ENCODE measurements at regions not wholly inside any gene's neighbourhood (a gene's known extent, or its start where the extent isn't known, plus 50 kb on each side); places are given as distances from the start of the nearest gene placed in this dataset.

GRCh38 chr10:22853906-22854447 lies 73.9 kb upstream of the ARMC3 start:
- no peaks in the 10 kb centered on the region for H3K27me3 ChIP-seq
- H3K4me3 ChIP-seq = no peak overlapping the region
- H3K36me3 ChIP-seq = no peaks in the 10 kb centered on the region
- intact Hi-C loops (cut with DNase I) = no loop called here
- WGBS, 3 donors = 68 to 81% (median 71%) methylated on average over 5 of the region's 5 CpGs
- no peak for TF ChIP-seq EP300 (IDR thresholded peaks at IDR 0.05)
- TF ChIP-seq POLR2A (IDR thresholded peaks at IDR 0.05) = no peak
- no peak for TF ChIP-seq CTCF (IDR thresholded peaks at IDR 0.05)
- no peak for DNase-seq
- no peaks in the 10 kb centered on the region for H3K9me3 ChIP-seq
- H3K27ac ChIP-seq = no peak overlapping the region
- H3K4me1 ChIP-seq (ENCODE audit: insufficient read depth) = peaks cover 1% of the 10 kb centered on the region

GRCh38 chr10:22852712-22853353 lies 75.0 kb upstream of the ARMC3 start:
- no peaks in the 10 kb centered on the region for H3K36me3 ChIP-seq
- TF ChIP-seq POLR2A (IDR thresholded peaks at IDR 0.05) = no peak
- no peak for TF ChIP-seq EP300 (IDR thresholded peaks at IDR 0.05)
- no peak for TF ChIP-seq CTCF (IDR thresholded peaks at IDR 0.05)
- 65 to 83% (median 78%) methylated on average over 6 of the region's 6 CpGs for WGBS, 3 donors
- DNase-seq = no peak
- no peak overlapping the region for H3K4me3 ChIP-seq
- no peaks in the 10 kb centered on the region for H3K27me3 ChIP-seq
- H3K9me3 ChIP-seq = no peaks in the 10 kb centered on the region
- no peak overlapping the region for H3K27ac ChIP-seq
- H3K4me1 ChIP-seq (ENCODE audit: insufficient read depth) = peaks cover 1% of the 10 kb centered on the region
- intact Hi-C loops (cut with DNase I) = no loop called here

GRCh38 chr10:22851865-22852239 lies 76.0 kb upstream of the ARMC3 start:
- 87 to 90% (median 89%) methylated on average over 5 of the region's 5 CpGs for WGBS, 3 donors
- intact Hi-C loops (cut with DNase I) = no loop called here

GRCh38 chr10:22850541-22850940 lies 77.3 kb upstream of the ARMC3 start:
- H3K4me1 ChIP-seq (ENCODE audit: insufficient read depth) = peaks cover 1% of the 10 kb centered on the region
- intact Hi-C loops (cut with DNase I) = no loop called here
- no peaks in the 10 kb centered on the region for H3K36me3 ChIP-seq
- H3K4me3 ChIP-seq = no peak overlapping the region
- 81 to 92% (median 91%) methylated on average over 3 of the region's 3 CpGs for WGBS, 3 donors
- no peak for TF ChIP-seq EP300 (IDR thresholded peaks at IDR 0.05)
- TF ChIP-seq POLR2A (IDR thresholded peaks at IDR 0.05) = no peak
- TF ChIP-seq CTCF (IDR thresholded peaks at IDR 0.05) = no peak
- H3K27ac ChIP-seq = no peak overlapping the region
- H3K9me3 ChIP-seq = no peaks in the 10 kb centered on the region
- DNase-seq = no peak
- H3K27me3 ChIP-seq = no peaks in the 10 kb centered on the region

More at GRCh38 chr10:22851865-22852239, 76.0 kb upstream of the ARMC3 start:
- H3K27me3 ChIP-seq = no peaks in the 10 kb centered on the region
- no peaks in the 10 kb centered on the region for H3K36me3 ChIP-seq
- TF ChIP-seq CTCF (IDR thresholded peaks at IDR 0.05) = no peak
- no peaks in the 10 kb centered on the region for H3K9me3 ChIP-seq
- H3K4me1 ChIP-seq (ENCODE audit: insufficient read depth) = peaks cover 1% of the 10 kb centered on the region
- no peak overlapping the region for H3K27ac ChIP-seq
- DNase-seq = no peak
- no peak overlapping the region for H3K4me3 ChIP-seq
